AG09309 (cell line): ENCODE measurements at regions not wholly inside any gene's neighbourhood (a gene's known extent, or its start where the extent isn't known, plus 50 kb on each side); places are given as distances from the start of the nearest gene placed in this dataset.

Experiments
- DNase-seq: peaks from one replicate; pipeline ENCODE4 v3.0.0-alpha.2; 2010; ENCODE audit warnings: low read depth
- H3K4me3 ChIP-seq: 2 replicates; pipeline ENCODE4 v1.5.1; 2011; ENCODE audit warnings: mild to moderate bottlenecking, low read depth, low read length, moderate library complexity; ENCODE audit not compliant: control insufficient read depth
- CTCF ChIP-seq: IDR thresholded peaks from 2 replicates; pipeline ENCODE4 v1.5.1; 2011; ENCODE audit warnings: mild to moderate bottlenecking, low read depth, low read length, inconsistent platforms; ENCODE audit not compliant: insufficient read depth, control insufficient read depth; ENCODE audit errors: missing control alignments

- H3K4me3 ChIP-seq: no peak overlapping the region
- TF ChIP-seq CTCF: no peak
- no peak for DNase-seq
Measured at GRCh38 chr2:5886462-5886861, 194.3 kb downstream of the SOX11 start.

GRCh38 chr2:5888126-5888525, 195.9 kb downstream of the SOX11 start:
- no peak overlapping the region for H3K4me3 ChIP-seq
- no peak for DNase-seq
- no peak for TF ChIP-seq CTCF

DNA sequence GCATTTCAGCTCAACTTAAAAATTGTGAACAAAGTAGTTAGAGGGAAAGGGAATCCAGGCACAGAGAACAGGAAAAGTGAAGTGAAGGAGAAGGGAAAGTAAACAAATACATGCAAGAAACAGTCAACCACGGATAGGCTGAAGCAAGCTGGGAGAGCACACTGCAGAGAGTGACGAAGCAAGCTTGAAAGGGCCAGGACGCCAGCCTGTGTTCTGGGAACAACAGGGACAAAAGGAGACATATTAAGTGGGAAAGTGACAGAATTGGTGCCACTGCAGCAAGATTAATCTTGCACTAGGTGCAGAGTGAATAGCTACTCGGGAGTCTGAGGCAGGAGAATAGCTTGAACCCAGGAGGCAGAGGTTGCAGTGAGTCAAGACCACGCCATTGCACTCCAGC, 197.3 kb downstream of the SOX11 start:
- no peak for DNase-seq
- TF ChIP-seq CTCF: no peak
- no peak overlapping the region for H3K4me3 ChIP-seq

- DNase-seq: no peak
- no peak for TF ChIP-seq CTCF
- H3K4me3 ChIP-seq: no peak overlapping the region
Measured at GRCh38 chr2:5894355-5894754, 202.2 kb downstream of the SOX11 start.

- DNase-seq: no peak
- no peak overlapping the region for H3K4me3 ChIP-seq
- no peak for TF ChIP-seq CTCF
Measured at GRCh38 chr2:5895284-5895683, 203.1 kb downstream of the SOX11 start.

GRCh38 chr2:5897249-5897648, 205.1 kb downstream of the SOX11 start:
- no peak for TF ChIP-seq CTCF
- DNase-seq: no peak
- no peak overlapping the region for H3K4me3 ChIP-seq

DNA sequence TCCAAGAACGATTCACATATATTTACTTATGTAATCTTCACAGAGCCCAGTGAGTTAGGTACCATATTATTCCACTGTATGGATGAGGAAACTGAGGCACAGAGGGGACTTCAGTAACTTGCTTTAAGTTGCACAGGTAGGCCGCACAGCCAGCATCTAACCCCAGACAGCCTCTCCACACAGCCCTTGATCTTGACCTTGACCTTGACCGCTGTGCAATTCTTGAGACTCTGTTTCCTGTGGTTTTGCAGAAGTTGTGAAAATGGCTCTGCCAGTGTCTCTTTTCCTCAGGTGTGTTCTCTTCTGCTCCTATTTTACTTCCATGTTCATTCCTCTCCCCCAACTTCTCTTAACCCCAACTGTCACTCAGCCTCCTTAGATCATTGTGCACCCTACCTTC, 206.5 kb downstream of the SOX11 start:
- TF ChIP-seq CTCF: no peak
- no peak for DNase-seq

More for the DNA sequence above, 206.5 kb downstream of the SOX11 start:
- no peak overlapping the region for H3K4me3 ChIP-seq
